Immature natural killer cell (primary cell): ENCODE measurements at regions not wholly inside any gene's neighbourhood (a gene's known extent, or its start where the extent isn't known, plus 50 kb on each side); places are given as distances from the start of the nearest gene placed in this dataset.

Experiments
- DNase-seq, 3 donors: peaks; one replicate each; pipeline ENCODE4 v3.0.0; 2022; ENCODE audit warnings: mixed read lengths in 1 of 3
- H3K27ac Mint-ChIP-seq, 6 donors: one replicate each; pipeline ENCODE4 v1.8.0; 2020; ENCODE audit warnings: mixed read lengths in 6 of 6, mild to moderate bottlenecking in 5 of 6, inconsistent platforms in 4 of 6, moderate library complexity in 3 of 6
- H3K27me3 Mint-ChIP-seq, 3 donors: one replicate each; pipeline ENCODE4 v1.8.0; 2020 to 2021; ENCODE audit warnings: low read depth in 3 of 3, mild to moderate bottlenecking in 3 of 3, mixed read lengths in 3 of 3, moderate library complexity in 3 of 3, inconsistent platforms in 1 of 3
- H3K36me3 Mint-ChIP-seq, 3 donors: one replicate each; pipeline ENCODE4 v1.8.0; 2020; ENCODE audit warnings: mixed read lengths in 3 of 3, inconsistent platforms in 2 of 3, mild to moderate bottlenecking in 2 of 3
- H3K4me1 Mint-ChIP-seq, 2 donors: one replicate each; pipeline ENCODE4 v1.8.0; 2020; ENCODE audit warnings: inconsistent platforms in 2 of 2, mild to moderate bottlenecking in 2 of 2, mixed read lengths in 2 of 2, moderate library complexity in 1 of 2
- H3K4me3 Mint-ChIP-seq, 5 donors: one replicate each; pipeline ENCODE4 v1.8.0; 2020; ENCODE audit warnings: mild to moderate bottlenecking in 5 of 5, mixed read lengths in 5 of 5, inconsistent platforms in 3 of 5, moderate library complexity in 3 of 5
- H3K9me3 Mint-ChIP-seq, 6 donors: one replicate each; pipeline ENCODE4 v1.8.0; 2020; ENCODE audit warnings: mild to moderate bottlenecking in 6 of 6, mixed read lengths in 6 of 6, inconsistent platforms in 4 of 6, moderate library complexity in 3 of 6

DNA sequence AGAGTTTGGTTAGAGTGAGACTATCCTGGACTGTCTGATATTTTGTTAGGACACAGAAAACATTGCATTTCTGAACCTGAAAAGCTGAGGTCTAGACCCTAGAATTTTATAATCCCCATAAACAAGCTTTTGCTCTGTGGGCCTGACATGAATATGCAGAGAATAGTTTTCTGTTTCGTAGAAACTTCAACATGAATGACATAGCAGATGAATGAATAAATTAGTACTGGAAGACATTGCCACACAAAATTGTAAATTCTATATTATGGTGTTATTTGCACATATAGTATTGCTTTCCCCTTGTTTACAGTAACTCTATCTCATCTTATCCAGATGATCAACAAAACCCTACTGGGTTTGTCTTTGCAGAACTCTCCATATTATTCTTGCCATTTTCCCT lies 54.9 kb upstream of the MAML3 start:
- Mint-ChIP-seq H3K36me3 (no peaks in the 10 kb centered on the region), H3K4me1 (no peaks in the 10 kb centered on the region), H3K27ac (no peak overlapping the region), H3K9me3 (no peaks in the 10 kb centered on the region), H3K4me3 (no peak overlapping the region), H3K27me3 (peaks cover 2 to 8% (median 4%) of the 10 kb centered on the region in 3 donors)
- DNase-seq = no peak
